HG02798 (cell line): ENCODE measurements at regions not wholly inside any gene's neighbourhood (a gene's known extent, or its start where the extent isn't known, plus 50 kb on each side); places are given as distances from the start of the nearest gene placed in this dataset.

Experiments used
- ATAC-seq: cut with Tn5 transposase; IDR thresholded peaks from one replicate; pipeline ENCODE4 v1.9.1; 2021; ENCODE audit warnings: mild to moderate bottlenecking; ENCODE audit not compliant: unreplicated experiment, poor library complexity

GRCh38 chr14:55877942-55878341, 240.3 kb upstream of the PELI2 start:
- ATAC-seq: no peak

- ATAC-seq: no peak
Observed at GRCh38 chr14:55881577-55882241, 236.5 kb upstream of the PELI2 start.

GRCh38 chr14:55884819-55885218, 233.4 kb upstream of the PELI2 start:
- no peak for ATAC-seq

GRCh38 chr14:55889124-55889523, 229.1 kb upstream of the PELI2 start:
- no peak for ATAC-seq

GRCh38 chr14:55891692-55892091, 226.5 kb upstream of the PELI2 start:
- no peak for ATAC-seq

- no peak for ATAC-seq
Observed at GRCh38 chr14:55892906-55893305, 225.3 kb upstream of the PELI2 start.

GRCh38 chr14:55893705-55894104, 224.5 kb upstream of the PELI2 start:
- no peak for ATAC-seq

GRCh38 chr14:55897031-55897430, 221.2 kb upstream of the PELI2 start:
- no peak for ATAC-seq

GRCh38 chr14:55898938-55899337, 219.3 kb upstream of the PELI2 start:
- ATAC-seq: no peak

- no peak for ATAC-seq
Observed at GRCh38 chr14:55899531-55899930, 218.7 kb upstream of the PELI2 start.

GRCh38 chr14:55900749-55901148, 217.5 kb upstream of the PELI2 start:
- ATAC-seq: no peak

- no peak for ATAC-seq
Observed at GRCh38 chr14:55901291-55901690, 216.9 kb upstream of the PELI2 start.

GRCh38 chr14:55902241-55902640, 216.0 kb upstream of the PELI2 start:
- ATAC-seq: no peak

GRCh38 chr14:55904086-55904485, 214.1 kb upstream of the PELI2 start:
- ATAC-seq: no peak

- no peak for ATAC-seq
Observed at GRCh38 chr14:55908106-55908505, 210.1 kb upstream of the PELI2 start.

- ATAC-seq: no peak
Observed at GRCh38 chr14:55909879-55910278, 208.3 kb upstream of the PELI2 start.

- ATAC-seq: no peak
Observed at GRCh38 chr14:55910601-55911243, 207.5 kb upstream of the PELI2 start.

GRCh38 chr14:55911776-55912175, 206.4 kb upstream of the PELI2 start:
- ATAC-seq: no peak

GRCh38 chr14:55912344-55912743, 205.9 kb upstream of the PELI2 start:
- no peak for ATAC-seq

- ATAC-seq: no peak
Observed at GRCh38 chr14:55913324-55914025, 204.7 kb upstream of the PELI2 start.

GRCh38 chr14:55914771-55915170, 203.4 kb upstream of the PELI2 start:
- ATAC-seq: no peak

GRCh38 chr14:55915456-55915855, 202.8 kb upstream of the PELI2 start:
- no peak for ATAC-seq
